HEK293 (cell line): ENCODE measurements at regions not wholly inside any gene's neighbourhood (a gene's known extent, or its start where the extent isn't known, plus 50 kb on each side); places are given as distances from the start of the nearest gene placed in this dataset.

Source experiments
- CTCF ChIA-PET: fragments of 350-600 bp; formaldehyde crosslinking; extraction: SDS; loops from one replicate; lab custom pipeline; 2021; ENCODE audit warnings: antibody characterized with exemption; lab: Yijun Ruan, JAX
- POLR2A ChIA-PET: fragments of 300-600 bp; formaldehyde crosslinking; extraction: SDS; loops from one replicate; lab custom pipeline; 2020; ENCODE audit warnings: antibody characterized with exemption, inconsistent platforms; lab: Yijun Ruan, JAX
- H3K27ac ChIP-seq: fragments of 200-500 bp; sonication (Bioruptor generic); 2 replicates; pipeline ENCODE4 v1.5.1; 2014; ENCODE audit warnings: low read depth, low read length, control low read depth, inconsistent platforms; ENCODE audit errors: extremely low read depth
- H3K36me3 ChIP-seq, 2 experiments: fragments of 200-500 bp in 1 of 2; sonication (Bioruptor generic) in 1 of 2; 1 replicate in 1 of 2; 2 replicates in 1 of 2; pipeline ENCODE4 v1.5.1; 2014 to 2017; ENCODE audit warnings: inconsistent platforms in 2 of 2, low read length in 2 of 2; ENCODE audit not compliant: control insufficient read depth in 2 of 2, insufficient read depth in 1 of 2
- H3K4me1 ChIP-seq: fragments of 200-500 bp; sonication (Bioruptor generic); 2 replicates; pipeline ENCODE4 v1.5.1; 2014; ENCODE audit warnings: mild to moderate bottlenecking, low read length, inconsistent platforms; ENCODE audit not compliant: control insufficient read depth, insufficient read depth
- H3K4me3 ChIP-seq: 2 replicates; pipeline ENCODE4 v1.5.1; 2011; ENCODE audit warnings: low read depth, mild to moderate bottlenecking, control low read depth, low read length, moderate library complexity
- H3K9me3 ChIP-seq: fragments of 200-500 bp; sonication (Bioruptor generic); 2 replicates; pipeline ENCODE4 v1.5.1; 2014; ENCODE audit warnings: low read depth, low read length, inconsistent platforms; ENCODE audit not compliant: control insufficient read depth, insufficient read depth
- GLI2 ChIP-seq: fragments of 450-650 bp; formaldehyde crosslinking; IDR thresholded peaks from 2 replicates; pipeline ENCODE4; 2017; ENCODE audit warnings: missing biosample characterization, missing genetic modification characterization, low read depth, borderline replicate concordance
- GLIS2 ChIP-seq: fragments of 450-650 bp; formaldehyde crosslinking; IDR thresholded peaks from 2 replicates; pipeline ENCODE4 v1.5.1; 2016; ENCODE audit warnings: missing biosample characterization, missing genetic modification characterization
- ZBTB7A ChIP-seq: fragments of 450-650 bp; formaldehyde crosslinking; IDR thresholded peaks from 2 replicates; pipeline ENCODE4 v1.5.1; 2016; ENCODE audit warnings: low read depth, missing biosample characterization, missing genetic modification characterization
- ZFP3 ChIP-seq: fragments of 450-650 bp; formaldehyde crosslinking; IDR thresholded peaks from 2 replicates; pipeline ENCODE4 v1.5.1; 2016; ENCODE audit warnings: low read depth, missing biosample characterization, missing genetic modification characterization
- ZIC2 ChIP-seq: fragments of 450-650 bp; formaldehyde crosslinking; IDR thresholded peaks from 2 replicates; pipeline ENCODE4 v1.5.1; 2016; ENCODE audit warnings: missing biosample characterization, missing genetic modification characterization
- ZNF155 ChIP-seq: fragments of 450-650 bp; formaldehyde crosslinking; IDR thresholded peaks from 2 replicates; pipeline ENCODE4 v1.5.1; 2016; ENCODE audit warnings: missing biosample characterization, missing genetic modification characterization
- ZNF157 ChIP-seq: fragments of 450-650 bp; formaldehyde crosslinking; IDR thresholded peaks from 2 replicates; pipeline ENCODE4 v1.5.1; 2016; ENCODE audit warnings: missing biosample characterization, missing genetic modification characterization
- ZNF169 ChIP-seq: fragments of 450-650 bp; formaldehyde crosslinking; IDR thresholded peaks from 2 replicates; pipeline ENCODE4 v1.5.1; 2016; ENCODE audit warnings: missing biosample characterization, missing genetic modification characterization
- ZNF184 ChIP-seq: fragments of 450-650 bp; IDR thresholded peaks from 2 replicates; pipeline ENCODE4 v1.5.1; 2018; ENCODE audit warnings: missing biosample characterization, mild to moderate bottlenecking, missing genetic modification characterization
- ZNF221 ChIP-seq: fragments of 450-650 bp; formaldehyde crosslinking; IDR thresholded peaks from 2 replicates; pipeline ENCODE4 v1.5.1; 2017; ENCODE audit warnings: missing biosample characterization, missing genetic modification characterization, borderline replicate concordance
- ZNF292 ChIP-seq: fragments of 450-650 bp; formaldehyde crosslinking; IDR thresholded peaks from 2 replicates; pipeline ENCODE4 v1.5.1; 2016; ENCODE audit warnings: low read depth, missing biosample characterization, missing genetic modification characterization, borderline replicate concordance
- ZNF366 ChIP-seq: fragments of 450-650 bp; formaldehyde crosslinking; conservative IDR thresholded peaks from 2 replicates; pipeline ENCODE4 v1.5.1; 2016; ENCODE audit warnings: missing biosample characterization, missing genetic modification characterization
- ZNF530 ChIP-seq: fragments of 450-650 bp; formaldehyde crosslinking; IDR thresholded peaks from 2 replicates; pipeline ENCODE4 v1.5.1; 2016; ENCODE audit warnings: low read depth, missing biosample characterization, missing genetic modification characterization
- ZNF549 ChIP-seq: fragments of 450-650 bp; IDR thresholded peaks from 2 replicates; pipeline ENCODE4 v1.5.1; 2018; ENCODE audit warnings: missing biosample characterization, missing genetic modification characterization, mild to moderate bottlenecking, inconsistent platforms, moderate library complexity
- ZNF585B ChIP-seq: fragments of 450-650 bp; formaldehyde crosslinking; IDR thresholded peaks from 2 replicates; pipeline ENCODE4 v1.5.1; 2016; ENCODE audit warnings: missing biosample characterization, missing genetic modification characterization
- ZNF654 ChIP-seq: fragments of 450-650 bp; formaldehyde crosslinking; IDR thresholded peaks from 2 replicates; pipeline ENCODE4 v1.5.1; 2016; ENCODE audit warnings: low read depth, missing biosample characterization, missing genetic modification characterization
- ZNF660 ChIP-seq: fragments of 450-650 bp; IDR thresholded peaks from 2 replicates; pipeline ENCODE4 v1.5.1; 2018; ENCODE audit warnings: missing biosample characterization, mild to moderate bottlenecking, missing genetic modification characterization
- ZNF768 ChIP-seq: fragments of 450-650 bp; formaldehyde crosslinking; IDR thresholded peaks from 2 replicates; pipeline ENCODE4 v1.5.1; 2018; ENCODE audit warnings: missing biosample characterization, mild to moderate bottlenecking, missing genetic modification characterization
- ZNF837 ChIP-seq: fragments of 450-650 bp; formaldehyde crosslinking; IDR thresholded peaks from 2 replicates; pipeline ENCODE4 v1.5.1; 2016; ENCODE audit warnings: missing biosample characterization, missing genetic modification characterization
- ZNF843 ChIP-seq: fragments of 450-650 bp; formaldehyde crosslinking; IDR thresholded peaks from 2 replicates; pipeline ENCODE4 v1.5.1; 2016; ENCODE audit warnings: missing biosample characterization, missing genetic modification characterization
- ZSCAN23 ChIP-seq: fragments of 450-650 bp; formaldehyde crosslinking; IDR thresholded peaks from 2 replicates; pipeline ENCODE4 v1.5.1; 2016; ENCODE audit warnings: missing biosample characterization, missing genetic modification characterization
- TF ChIP-seq, protein P1 (sequence below): fragments of 450-650 bp; formaldehyde crosslinking; IDR thresholded peaks from 2 replicates; pipeline ENCODE4 v1.5.1; 2016; ENCODE audit warnings: missing biosample characterization, missing genetic modification characterization
- TF ChIP-seq, protein P2 (sequence below): fragments of 450-650 bp; formaldehyde crosslinking; IDR thresholded peaks from 2 replicates; pipeline ENCODE4 v1.5.1; 2016; ENCODE audit warnings: missing biosample characterization, missing genetic modification characterization
- TF ChIP-seq, protein P3 (sequence below): IDR thresholded peaks from 2 replicates; pipeline ENCODE4 v1.6.1; 2011; ENCODE audit warnings: mild to moderate bottlenecking, low read depth, low read length, borderline replicate concordance
- TF ChIP-seq, protein P4 (sequence below): fragments of 450-650 bp; formaldehyde crosslinking; IDR thresholded peaks from 2 replicates; pipeline ENCODE4 v1.5.1; 2016; ENCODE audit warnings: missing biosample characterization, missing genetic modification characterization
- TF ChIP-seq, protein P5 (sequence below): fragments of 450-650 bp; IDR thresholded peaks from 2 replicates; pipeline ENCODE4 v1.5.1; 2018; ENCODE audit warnings: missing biosample characterization, missing genetic modification characterization

DNA sequence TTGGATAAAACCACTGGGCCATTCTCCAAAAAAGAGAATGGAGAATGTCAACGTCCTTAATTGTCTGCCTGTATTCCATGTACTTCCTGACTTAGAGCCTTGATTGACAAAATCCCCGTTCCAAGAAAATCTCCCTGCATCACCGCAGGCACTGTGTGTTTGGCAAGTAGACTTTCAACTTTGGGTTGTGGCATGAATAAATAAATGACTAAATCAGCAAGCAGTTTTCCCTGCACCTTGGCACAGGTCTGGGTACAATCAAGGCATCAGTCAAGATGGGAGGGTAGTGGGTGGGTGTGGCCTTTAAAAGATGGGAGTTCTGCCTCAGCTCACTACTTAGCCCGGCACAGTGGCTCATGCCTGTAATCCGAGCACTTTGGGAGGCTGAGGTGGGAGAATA, 248.5 kb upstream of the RPL38 start:
- no peak for TF ChIP-seq ZNF184
- no peak for TF ChIP-seq ZIC2
- no peak for TF ChIP-seq ZSCAN23 (tag by site-specific recombination)
- no peak for TF ChIP-seq ZNF221
- no peak for TF ChIP-seq ZFP3 (tag by site-specific recombination)
- TF ChIP-seq ZNF549 (tag by site-specific recombination): no peak
- TF ChIP-seq, protein P1, sequence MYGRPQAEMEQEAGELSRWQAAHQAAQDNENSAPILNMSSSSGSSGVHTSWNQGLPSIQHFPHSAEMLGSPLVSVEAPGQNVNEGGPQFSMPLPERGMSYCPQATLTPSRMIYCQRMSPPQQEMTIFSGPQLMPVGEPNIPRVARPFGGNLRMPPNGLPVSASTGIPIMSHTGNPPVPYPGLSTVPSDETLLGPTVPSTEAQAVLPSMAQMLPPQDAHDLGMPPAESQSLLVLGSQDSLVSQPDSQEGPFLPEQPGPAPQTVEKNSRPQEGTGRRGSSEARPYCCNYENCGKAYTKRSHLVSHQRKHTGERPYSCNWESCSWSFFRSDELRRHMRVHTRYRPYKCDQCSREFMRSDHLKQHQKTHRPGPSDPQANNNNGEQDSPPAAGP: no peak
- TF ChIP-seq GLIS2 (tag by site-specific recombination): no peak
- no peak for TF ChIP-seq ZNF157 (tag by site-specific recombination)
- TF ChIP-seq GLI2: no peak
- no peak for TF ChIP-seq ZNF530 (tag by site-specific recombination)
- TF ChIP-seq, protein P2, sequence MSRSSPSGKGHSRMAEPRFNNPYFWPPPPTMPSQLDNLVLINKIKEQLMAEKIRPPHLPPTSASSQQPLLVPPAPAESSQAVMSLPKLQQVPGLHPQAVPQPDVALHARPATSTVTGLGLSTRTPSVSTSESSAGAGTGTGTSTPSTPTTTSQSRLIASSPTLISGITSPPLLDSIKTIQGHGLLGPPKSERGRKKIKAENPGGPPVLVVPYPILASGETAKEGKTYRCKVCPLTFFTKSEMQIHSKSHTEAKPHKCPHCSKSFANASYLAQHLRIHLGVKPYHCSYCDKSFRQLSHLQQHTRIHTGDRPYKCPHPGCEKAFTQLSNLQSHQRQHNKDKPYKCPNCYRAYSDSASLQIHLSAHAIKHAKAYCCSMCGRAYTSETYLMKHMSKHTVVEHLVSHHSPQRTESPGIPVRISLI: no peak
- TF ChIP-seq ZNF654 (tag by site-specific recombination): no peak
- TF ChIP-seq, protein P3, sequence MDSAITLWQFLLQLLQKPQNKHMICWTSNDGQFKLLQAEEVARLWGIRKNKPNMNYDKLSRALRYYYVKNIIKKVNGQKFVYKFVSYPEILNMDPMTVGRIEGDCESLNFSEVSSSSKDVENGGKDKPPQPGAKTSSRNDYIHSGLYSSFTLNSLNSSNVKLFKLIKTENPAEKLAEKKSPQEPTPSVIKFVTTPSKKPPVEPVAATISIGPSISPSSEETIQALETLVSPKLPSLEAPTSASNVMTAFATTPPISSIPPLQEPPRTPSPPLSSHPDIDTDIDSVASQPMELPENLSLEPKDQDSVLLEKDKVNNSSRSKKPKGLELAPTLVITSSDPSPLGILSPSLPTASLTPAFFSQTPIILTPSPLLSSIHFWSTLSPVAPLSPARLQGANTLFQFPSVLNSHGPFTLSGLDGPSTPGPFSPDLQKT: no peak
- no peak for TF ChIP-seq ZNF366 (tag by site-specific recombination)
- Histone ChIP-seq H3K4me3 (no peak overlapping the region), H3K27ac (no peak overlapping the region), H3K4me1 (no peaks in the 10 kb centered on the region), H3K9me3 (no peaks in the 10 kb centered on the region), H3K36me3 (no peaks in the 10 kb centered on the region)
- ChIA-PET CTCF (interaction anchor here (0.9 to 3.5 kb wide), 6 partner anchors 113 to 525 kb away, joined by 3 to 22 read pairs (median 4); no protein-coding TSS in a partner anchor), POLR2A (no interaction called here)

DNA sequence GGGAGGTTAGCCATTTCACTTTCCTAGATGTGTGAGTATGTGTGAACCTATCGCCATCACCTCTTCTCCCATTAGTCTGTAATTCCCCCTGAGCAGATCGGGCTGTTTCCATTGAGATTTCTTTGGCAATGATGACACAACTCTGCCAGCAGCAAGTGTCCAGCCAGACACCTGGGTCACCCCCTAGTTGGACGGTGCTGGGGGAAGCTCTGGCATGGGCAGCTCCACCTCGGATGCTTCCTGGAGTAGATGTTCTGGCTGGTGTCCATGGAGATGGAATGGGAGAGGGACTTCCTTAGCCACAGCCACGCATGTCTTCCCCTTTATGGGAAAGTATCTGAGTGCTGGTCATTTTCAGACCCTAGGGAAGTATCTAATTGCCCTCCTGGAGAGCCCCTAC, 247.9 kb upstream of the RPL38 start:
- H3K4me1 ChIP-seq: no peaks in the 10 kb centered on the region
- ChIA-PET POLR2A (no interaction called here), CTCF (interaction anchor here (0.6 to 3.5 kb wide), 9 partner anchors 14 to 526 kb away, joined by 3 to 22 read pairs (median 4); no protein-coding TSS in a partner anchor)

More for the DNA sequence above, 247.9 kb upstream of the RPL38 start:
- Histone ChIP-seq H3K36me3 (no peaks in the 10 kb centered on the region), H3K4me3 (no peak overlapping the region), H3K27ac (no peak overlapping the region), H3K9me3 (no peaks in the 10 kb centered on the region)
- TF ChIP-seq ZNF843 (tag by site-specific recombination): no peak
- no peak for TF ChIP-seq ZNF155 (tag by site-specific recombination)
- no peak for TF ChIP-seq ZNF169 (tag by site-specific recombination)
- no peak for TF ChIP-seq ZNF768 (tag by site-specific recombination)
- TF ChIP-seq ZBTB7A: no peak
- TF ChIP-seq, protein P4, sequence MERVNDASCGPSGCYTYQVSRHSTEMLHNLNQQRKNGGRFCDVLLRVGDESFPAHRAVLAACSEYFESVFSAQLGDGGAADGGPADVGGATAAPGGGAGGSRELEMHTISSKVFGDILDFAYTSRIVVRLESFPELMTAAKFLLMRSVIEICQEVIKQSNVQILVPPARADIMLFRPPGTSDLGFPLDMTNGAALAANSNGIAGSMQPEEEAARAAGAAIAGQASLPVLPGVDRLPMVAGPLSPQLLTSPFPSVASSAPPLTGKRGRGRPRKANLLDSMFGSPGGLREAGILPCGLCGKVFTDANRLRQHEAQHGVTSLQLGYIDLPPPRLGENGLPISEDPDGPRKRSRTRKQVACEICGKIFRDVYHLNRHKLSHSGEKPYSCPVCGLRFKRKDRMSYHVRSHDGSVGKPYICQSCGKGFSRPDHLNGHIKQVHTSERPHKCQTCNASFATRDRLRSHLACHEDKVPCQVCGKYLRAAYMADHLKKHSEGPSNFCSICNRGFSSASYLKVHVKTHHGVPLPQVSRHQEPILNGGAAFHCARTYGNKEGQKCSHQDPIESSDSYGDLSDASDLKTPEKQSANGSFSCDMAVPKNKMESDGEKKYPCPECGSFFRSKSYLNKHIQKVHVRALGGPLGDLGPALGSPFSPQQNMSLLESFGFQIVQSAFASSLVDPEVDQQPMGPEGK: no peak
- no peak for TF ChIP-seq ZNF585B
- TF ChIP-seq ZNF157 (tag by site-specific recombination): no peak
- no peak for TF ChIP-seq ZNF660 (tag by site-specific recombination)
- TF ChIP-seq, protein P5, sequence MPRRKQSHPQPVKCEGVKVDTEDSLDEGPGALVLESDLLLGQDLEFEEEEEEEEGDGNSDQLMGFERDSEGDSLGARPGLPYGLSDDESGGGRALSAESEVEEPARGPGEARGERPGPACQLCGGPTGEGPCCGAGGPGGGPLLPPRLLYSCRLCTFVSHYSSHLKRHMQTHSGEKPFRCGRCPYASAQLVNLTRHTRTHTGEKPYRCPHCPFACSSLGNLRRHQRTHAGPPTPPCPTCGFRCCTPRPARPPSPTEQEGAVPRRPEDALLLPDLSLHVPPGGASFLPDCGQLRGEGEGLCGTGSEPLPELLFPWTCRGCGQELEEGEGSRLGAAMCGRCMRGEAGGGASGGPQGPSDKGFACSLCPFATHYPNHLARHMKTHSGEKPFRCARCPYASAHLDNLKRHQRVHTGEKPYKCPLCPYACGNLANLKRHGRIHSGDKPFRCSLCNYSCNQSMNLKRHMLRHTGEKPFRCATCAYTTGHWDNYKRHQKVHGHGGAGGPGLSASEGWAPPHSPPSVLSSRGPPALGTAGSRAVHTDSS (tag by site-specific recombination): no peak
- TF ChIP-seq ZNF292: no peak
- TF ChIP-seq ZNF837 (tag by site-specific recombination): no peak
